ENCODE measurements at regions not wholly inside any gene's neighbourhood (a gene's known extent, or its start where the extent isn't known, plus 50 kb on each side); places are given as distances from the start of the nearest gene placed in this dataset.
"Not testable (repeated sequence)": the region's sequence is repeated elsewhere in the genome, so short reads cannot be mapped to it uniquely, and the experiment has no call there.

GRCh38 chr21:9766890-9767591 is 754.3 kb upstream of the TPTE start:
- DNase-seq = not testable (repeated sequence)

- no peak for DNase-seq
These were observed 753.6 kb upstream of the TPTE start for GRCh38 chr21:9767592-9768375.

GRCh38 chr21:9768376-9769130 is 752.8 kb upstream of the TPTE start:
- not testable (repeated sequence) for DNase-seq

- DNase-seq = not testable (repeated sequence)
These were observed 752.3 kb upstream of the TPTE start for GRCh38 chr21:9769131-9769498.

- DNase-seq = not testable (repeated sequence)
These were observed 751.4 kb upstream of the TPTE start for GRCh38 chr21:9769718-9770690.

GRCh38 chr21:9771466-9772347 is 749.7 kb upstream of the TPTE start:
- DNase-seq = not testable (repeated sequence)

- no peak for DNase-seq
These were observed 749.1 kb upstream of the TPTE start for GRCh38 chr21:9772348-9772672.

- not testable (repeated sequence) for DNase-seq
These were observed 748.4 kb upstream of the TPTE start for GRCh38 chr21:9772877-9773420.

GRCh38 chr21:9774347-9774746 is 747.0 kb upstream of the TPTE start:
- no peak for DNase-seq

- DNase-seq = not testable (repeated sequence)
These were observed 746.3 kb upstream of the TPTE start for GRCh38 chr21:9774901-9775593.

- not testable (repeated sequence) for DNase-seq
These were observed 745.5 kb upstream of the TPTE start for GRCh38 chr21:9775877-9776276.

GRCh38 chr21:9776286-9777020 is 744.9 kb upstream of the TPTE start:
- DNase-seq = not testable (repeated sequence)

GRCh38 chr21:9778541-9778940 is 742.8 kb upstream of the TPTE start:
- DNase-seq = not testable (repeated sequence)

GRCh38 chr21:9780441-9780937 is 740.9 kb upstream of the TPTE start:
- DNase-seq = no peak

GRCh38 chr21:9783587-9783986 is 737.8 kb upstream of the TPTE start:
- not testable (repeated sequence) for DNase-seq

- DNase-seq = not testable (repeated sequence)
These were observed 737.2 kb upstream of the TPTE start for GRCh38 chr21:9784201-9784600.

- not testable (repeated sequence) for DNase-seq
These were observed 735.3 kb upstream of the TPTE start for GRCh38 chr21:9786092-9786491.

- DNase-seq = not testable (repeated sequence)
These were observed 733.1 kb upstream of the TPTE start for GRCh38 chr21:9788281-9788680.

- DNase-seq = not testable (repeated sequence)
These were observed 731.0 kb upstream of the TPTE start for GRCh38 chr21:9790354-9790753.

All from activated CD8-positive, alpha-beta memory T cell treated with anti-CD3 and anti-CD28 coated beads, Interleukin-2, amount 50 U/mL, for 4 hours (primary cell).